MM.1S (cell line): ENCODE measurements at regions not wholly inside any gene's neighbourhood (a gene's known extent, or its start where the extent isn't known, plus 50 kb on each side); places are given as distances from the start of the nearest gene placed in this dataset.
A peak's percentile ranks its signal among the peaks of the same experiment; 100 is the strongest.

ENCODE experiments used
- DNase-seq: peaks from one replicate; pipeline ENCODE4 v3.0.0-alpha.2; 2015
- H2AFZ ChIP-seq: fragments of 300-600 bp; sonication (generic); 2 replicates; pipeline ENCODE4 v1.6.0; 2016; ENCODE audit warnings: antibody characterized with exemption, low read length
- H3F3A ChIP-seq: fragments of 300-600 bp; sonication (generic); 2 replicates; pipeline ENCODE4 v1.6.1; 2016; ENCODE audit warnings: mild to moderate bottlenecking, antibody characterized with exemption, low read length, moderate library complexity, mixed read lengths; ENCODE audit not compliant: insufficient read depth
- H3K27ac ChIP-seq: fragments of 300-600 bp; sonication (generic); 2 replicates; pipeline ENCODE4 v1.5.1; 2016; ENCODE audit warnings: mild to moderate bottlenecking, low read length
- H3K27me3 ChIP-seq: fragments of 300-600 bp; sonication (generic); replicated peaks from 2 replicates; pipeline ENCODE4 v1.6.0; 2016; ENCODE audit warnings: low read length; ENCODE audit not compliant: insufficient read depth
- H3K36me3 ChIP-seq: fragments of 300-600 bp; sonication (generic); replicated peaks from 2 replicates; pipeline ENCODE4 v1.6.1; 2016; ENCODE audit warnings: mild to moderate bottlenecking, low read length, mixed read lengths; ENCODE audit not compliant: insufficient read depth
- H3K4me1 ChIP-seq: fragments of 300-600 bp; sonication (generic); 2 replicates; pipeline ENCODE4 v1.6.1; 2016; ENCODE audit warnings: low read length, mixed read lengths
- H3K4me2 ChIP-seq: fragments of 300-600 bp; sonication (generic); 2 replicates; pipeline ENCODE4 v1.6.0; 2016; ENCODE audit warnings: low read depth, low read length
- H3K4me3 ChIP-seq: fragments of 300-600 bp; sonication (generic); 2 replicates; pipeline ENCODE4 v1.5.1; 2016; ENCODE audit warnings: low read length, mixed read lengths
- H3K79me2 ChIP-seq: fragments of 300-600 bp; sonication (generic); 2 replicates; pipeline ENCODE4 v1.6.1; 2016; ENCODE audit warnings: mixed run types, low read length, mixed read lengths
- H3K9ac ChIP-seq: fragments of 300-600 bp; sonication (generic); 2 replicates; pipeline ENCODE4 v1.6.1; 2016; ENCODE audit warnings: low read length, mixed read lengths
- H3K9me2 ChIP-seq: fragments of 300-600 bp; sonication (generic); replicated peaks from 2 replicates; pipeline ENCODE4 v1.6.1; 2016; ENCODE audit warnings: mild to moderate bottlenecking, low read length, mixed read lengths; ENCODE audit not compliant: insufficient read depth
- H3K9me3 ChIP-seq: fragments of 300-600 bp; sonication (generic); replicated peaks from 2 replicates; pipeline ENCODE4 v1.6.1; 2016; ENCODE audit warnings: mild to moderate bottlenecking, low read length, mixed read lengths; ENCODE audit not compliant: insufficient read depth
- H4K20me1 ChIP-seq: fragments of 300-600 bp; sonication (generic); 2 replicates; pipeline ENCODE4 v1.6.1; 2016; ENCODE audit warnings: mild to moderate bottlenecking, low read length, moderate library complexity, mixed read lengths; ENCODE audit not compliant: insufficient read depth
- EZH2 ChIP-seq: fragments of 300-600 bp; sonication (generic); optimal IDR thresholded peaks from 2 replicates; pipeline ENCODE3; 2017; ENCODE audit warnings: low read depth, mild to moderate bottlenecking, antibody characterized with exemption, low read length, mixed read lengths
- EZH2phosphoT487 ChIP-seq: fragments of 300-600 bp; sonication (generic); IDR thresholded peaks from 2 replicates; pipeline ENCODE4 v1.6.1; 2018; ENCODE audit warnings: antibody characterized with exemption, low read length
- TF ChIP-seq, protein P1 (sequence below): fragments of 300-600 bp; sonication (generic); IDR thresholded peaks from 2 replicates; pipeline ENCODE4 v1.5.1; 2016; ENCODE audit warnings: antibody characterized with exemption, low read length, mixed read lengths

DNA sequence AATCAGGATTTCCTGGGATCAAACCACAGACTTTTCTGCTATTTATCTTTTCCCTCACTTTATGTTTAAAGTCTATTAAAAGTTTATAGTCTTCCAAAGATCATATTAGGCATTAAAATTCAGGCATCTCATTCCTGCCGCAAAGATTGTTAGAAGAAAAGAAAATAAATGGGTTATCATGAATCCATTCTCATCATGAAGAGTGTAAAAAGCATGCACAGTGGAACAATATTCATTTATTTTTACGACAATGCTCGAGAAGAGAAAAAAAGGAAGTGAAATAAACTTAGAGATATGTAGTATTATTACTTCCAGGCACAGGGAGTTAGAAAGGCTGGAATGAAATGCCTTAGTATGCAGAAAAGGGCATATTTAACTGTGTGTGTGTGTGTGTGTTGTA lies 213.7 kb upstream of the PLSCR5 start:
- H3K4me2 ChIP-seq = no peak overlapping the region
- no peaks in the 10 kb centered on the region for H3K27me3 ChIP-seq
- H3F3A ChIP-seq = no peaks in the 10 kb centered on the region
- H3K27ac ChIP-seq = no peak overlapping the region
- H3K4me1 ChIP-seq = no peaks in the 10 kb centered on the region
- H3K9me2 ChIP-seq = no peaks in the 10 kb centered on the region
- H4K20me1 ChIP-seq = no peaks in the 10 kb centered on the region
- H3K79me2 ChIP-seq = no peaks in the 10 kb centered on the region
- no peak overlapping the region for H2AFZ ChIP-seq
- no peak for DNase-seq
- no peaks in the 10 kb centered on the region for H3K9me3 ChIP-seq
- no peaks in the 10 kb centered on the region for H3K36me3 ChIP-seq
- no peak for TF ChIP-seq EZH2phosphoT487
- TF ChIP-seq, protein P1, sequence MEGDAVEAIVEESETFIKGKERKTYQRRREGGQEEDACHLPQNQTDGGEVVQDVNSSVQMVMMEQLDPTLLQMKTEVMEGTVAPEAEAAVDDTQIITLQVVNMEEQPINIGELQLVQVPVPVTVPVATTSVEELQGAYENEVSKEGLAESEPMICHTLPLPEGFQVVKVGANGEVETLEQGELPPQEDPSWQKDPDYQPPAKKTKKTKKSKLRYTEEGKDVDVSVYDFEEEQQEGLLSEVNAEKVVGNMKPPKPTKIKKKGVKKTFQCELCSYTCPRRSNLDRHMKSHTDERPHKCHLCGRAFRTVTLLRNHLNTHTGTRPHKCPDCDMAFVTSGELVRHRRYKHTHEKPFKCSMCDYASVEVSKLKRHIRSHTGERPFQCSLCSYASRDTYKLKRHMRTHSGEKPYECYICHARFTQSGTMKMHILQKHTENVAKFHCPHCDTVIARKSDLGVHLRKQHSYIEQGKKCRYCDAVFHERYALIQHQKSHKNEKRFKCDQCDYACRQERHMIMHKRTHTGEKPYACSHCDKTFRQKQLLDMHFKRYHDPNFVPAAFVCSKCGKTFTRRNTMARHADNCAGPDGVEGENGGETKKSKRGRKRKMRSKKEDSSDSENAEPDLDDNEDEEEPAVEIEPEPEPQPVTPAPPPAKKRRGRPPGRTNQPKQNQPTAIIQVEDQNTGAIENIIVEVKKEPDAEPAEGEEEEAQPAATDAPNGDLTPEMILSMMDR = no peak
- H3K4me3 ChIP-seq = no peak overlapping the region
- no peak overlapping the region for H3K9ac ChIP-seq

DNA sequence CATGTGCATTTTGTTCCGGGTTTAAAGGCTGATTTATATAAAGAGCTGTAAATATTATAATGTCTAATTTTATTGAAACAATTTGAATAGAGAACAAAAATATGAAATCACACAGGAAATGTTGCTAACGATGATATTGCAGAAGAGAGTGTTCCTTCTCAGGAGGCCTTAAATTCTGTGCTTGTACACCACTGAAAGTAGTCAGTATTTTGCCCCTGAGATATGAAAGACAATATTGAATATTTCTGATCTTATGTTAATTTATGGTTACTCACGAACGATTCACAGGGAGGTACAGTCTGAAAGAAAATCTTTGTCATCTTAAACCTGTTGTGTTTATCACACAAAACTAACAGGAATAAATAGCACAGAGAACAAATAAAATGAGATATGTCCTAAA lies 213.2 kb upstream of the PLSCR5 start:
- Histone ChIP-seq H3F3A (no peaks in the 10 kb centered on the region), H3K36me3 (no peaks in the 10 kb centered on the region), H3K9ac (no peak overlapping the region), H3K4me1 (no peaks in the 10 kb centered on the region), H2AFZ (no peak overlapping the region), H4K20me1 (no peaks in the 10 kb centered on the region), H3K4me2 (no peak overlapping the region), H3K27me3 (no peaks in the 10 kb centered on the region), H3K4me3 (no peak overlapping the region), H3K79me2 (no peaks in the 10 kb centered on the region), H3K27ac (no peak overlapping the region), H3K9me3 (no peaks in the 10 kb centered on the region), H3K9me2 (no peaks in the 10 kb centered on the region)
- TF ChIP-seq EZH2phosphoT487 (no peak), EZH2 (no peak)
- TF ChIP-seq, protein P1 = no peak
- DNase-seq = no peak

DNA sequence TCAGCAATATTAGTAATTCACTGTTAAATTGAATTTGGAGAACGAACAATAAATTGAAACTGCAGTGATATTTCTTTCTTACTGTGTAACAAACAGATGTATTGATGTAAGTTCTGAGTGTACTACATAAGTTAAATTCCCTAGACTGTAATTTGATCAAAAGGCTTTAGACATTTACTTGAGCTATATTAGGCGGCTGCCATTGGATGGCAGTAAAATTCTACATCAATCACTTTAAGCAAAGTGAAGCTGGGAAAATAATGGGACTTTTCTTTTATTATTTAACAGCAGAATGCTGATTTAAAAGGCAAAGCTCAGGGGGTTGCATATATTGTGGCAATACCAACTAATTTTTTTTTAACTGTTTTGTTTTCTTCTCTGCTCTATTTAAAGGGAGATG lies 212.6 kb upstream of the PLSCR5 start:
- H3K4me1 ChIP-seq = no peaks in the 10 kb centered on the region
- H3K27me3 ChIP-seq = no peaks in the 10 kb centered on the region
- H3K4me2 ChIP-seq = no peak overlapping the region
- H3K79me2 ChIP-seq = no peaks in the 10 kb centered on the region
- H3K36me3 ChIP-seq = no peaks in the 10 kb centered on the region
- H4K20me1 ChIP-seq = no peaks in the 10 kb centered on the region
- no peaks in the 10 kb centered on the region for H3F3A ChIP-seq
- no peak for DNase-seq
- no peaks in the 10 kb centered on the region for H3K9me2 ChIP-seq
- TF ChIP-seq EZH2phosphoT487 = no peak
- TF ChIP-seq, protein P1 = peak; percentile 23
- no peak for TF ChIP-seq EZH2
- no peak overlapping the region for H3K9ac ChIP-seq
- no peak overlapping the region for H3K27ac ChIP-seq
- H3K9me3 ChIP-seq = no peaks in the 10 kb centered on the region
- no peak overlapping the region for H3K4me3 ChIP-seq
- H2AFZ ChIP-seq = no peak overlapping the region
